HEK293T (cell line): ENCODE measurements at regions not wholly inside any gene's neighbourhood (a gene's known extent, or its start where the extent isn't known, plus 50 kb on each side); places are given as distances from the start of the nearest gene placed in this dataset.

ENCODE experiments used
- CTCF ChIA-PET: fragments of 350-600 bp; formaldehyde crosslinking; extraction: SDS; loops from one replicate; lab custom pipeline; 2021; ENCODE audit warnings: antibody characterized with exemption, inconsistent platforms; lab: Yijun Ruan, JAX
- POLR2A ChIA-PET: fragments of 350-600 bp; formaldehyde crosslinking; extraction: SDS; loops from one replicate; lab custom pipeline; 2020; ENCODE audit warnings: antibody characterized with exemption, inconsistent platforms; lab: Yijun Ruan, JAX
- DNase-seq: peaks from one replicate; pipeline ENCODE4 v3.0.0; 2012; ENCODE audit warnings: mixed read lengths; ENCODE audit errors: extremely low spot score
- ARNT ChIP-seq: fragments of 450-650 bp; IDR thresholded peaks from 2 replicates; pipeline ENCODE4 v1.6.1; 2017; ENCODE audit warnings: mild to moderate bottlenecking
- BHLHE40 ChIP-seq: fragments of 450-650 bp; IDR thresholded peaks from 2 replicates; pipeline ENCODE4 v1.6.1; 2016; ENCODE audit warnings: mild to moderate bottlenecking, moderate library complexity, borderline replicate concordance
- CTBP1 ChIP-seq: fragments of 450-650 bp; IDR thresholded peaks from 2 replicates; pipeline ENCODE4 v1.6.1; 2016; ENCODE audit warnings: borderline replicate concordance
- ELF4 ChIP-seq: fragments of 450-650 bp; IDR thresholded peaks from 2 replicates; pipeline ENCODE4 v1.6.1; 2017; ENCODE audit warnings: antibody characterized with exemption
- FOXA1 ChIP-seq: fragments of 450-650 bp; IDR thresholded peaks from 2 replicates; pipeline ENCODE4 v1.6.1; 2016; ENCODE audit warnings: mild to moderate bottlenecking
- FOXK2 ChIP-seq: fragments of 450-650 bp; IDR thresholded peaks from 2 replicates; pipeline ENCODE4 v1.6.1; 2016; ENCODE audit warnings: mild to moderate bottlenecking
- FOXM1 ChIP-seq: fragments of 450-650 bp; IDR thresholded peaks from 2 replicates; pipeline ENCODE4 v1.6.1; 2017; ENCODE audit warnings: mild to moderate bottlenecking, borderline replicate concordance
- HDGF ChIP-seq: fragments of 450-650 bp; IDR thresholded peaks from 2 replicates; pipeline ENCODE4 v1.6.1; 2017; ENCODE audit warnings: antibody characterized with exemption, borderline replicate concordance
- L3MBTL2 ChIP-seq: fragments of 450-650 bp; conservative IDR thresholded peaks from 2 replicates; pipeline ENCODE4 v1.6.1; 2016; ENCODE audit warnings: mild to moderate bottlenecking
- LEF1 ChIP-seq: fragments of 450-650 bp; IDR thresholded peaks from 2 replicates; pipeline ENCODE4 v1.6.1; 2017; ENCODE audit warnings: mild to moderate bottlenecking, borderline replicate concordance
- NFRKB ChIP-seq: fragments of 450-650 bp; IDR thresholded peaks from 2 replicates; pipeline ENCODE4 v1.6.1; 2016; ENCODE audit warnings: mild to moderate bottlenecking, moderate library complexity
- SP1 ChIP-seq: fragments of 450-650 bp; IDR thresholded peaks from 2 replicates; pipeline ENCODE4 v1.6.1; 2017
- SUZ12 ChIP-seq: fragments of 450-650 bp; IDR thresholded peaks from 2 replicates; pipeline ENCODE4 v1.6.1; 2016; ENCODE audit warnings: mild to moderate bottlenecking
- TARDBP ChIP-seq: fragments of 450-650 bp; IDR thresholded peaks from 2 replicates; pipeline ENCODE4 v1.6.1; 2016
- ZNF384 ChIP-seq: fragments of 450-650 bp; IDR thresholded peaks from 2 replicates; pipeline ENCODE4 v1.6.1; 2016
- TF ChIP-seq, protein P1 (sequence below): fragments of 450-650 bp; IDR thresholded peaks from 2 replicates; pipeline ENCODE4 v1.6.1; 2016

- POLR2A ChIA-PET = no interaction called here
- CTCF ChIA-PET = no interaction called here
- no peak for TF ChIP-seq HDGF
- no peak for TF ChIP-seq ZNF384
- TF ChIP-seq TARDBP = no peak
- no peak for TF ChIP-seq ARNT
- TF ChIP-seq FOXM1 = no peak
- no peak for TF ChIP-seq SP1
- no peak for TF ChIP-seq FOXA1
- TF ChIP-seq NFRKB = no peak
- no peak for DNase-seq
Observed at GRCh38 chr5:164051745-164052144, 546.3 kb downstream of the MAT2B start.

DNA sequence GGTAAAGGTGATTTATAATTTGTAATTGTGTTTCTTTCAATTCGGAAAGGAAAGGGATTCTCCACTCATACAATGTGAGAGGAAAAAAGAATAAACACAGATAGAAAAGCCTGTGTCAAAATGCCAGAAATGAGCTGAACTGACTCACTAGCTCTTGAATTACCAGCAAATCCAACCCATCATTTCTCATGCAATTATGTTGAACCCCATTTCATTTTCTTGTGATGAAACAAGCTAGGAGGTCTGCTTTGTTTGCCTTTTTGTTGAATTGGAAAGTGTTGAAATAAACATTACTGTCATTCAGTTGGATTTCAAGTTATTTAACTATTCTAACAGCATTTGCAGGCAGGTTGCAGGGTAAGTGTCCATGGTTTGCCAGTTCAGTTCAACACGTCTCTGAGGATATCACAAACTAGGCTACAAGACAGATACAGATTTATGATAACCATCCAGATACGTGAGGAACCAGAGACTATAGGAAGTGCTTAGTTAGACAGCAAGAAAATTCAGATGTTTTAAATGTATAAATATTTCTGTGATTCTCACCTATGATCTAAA lies 547.2 kb downstream of the MAT2B start:
- TF ChIP-seq BHLHE40 (no peak), CTBP1 (no peak), HDGF (no peak), LEF1 (no peak), FOXM1 (no peak), SUZ12 (no peak), L3MBTL2 (no peak), FOXK2 (no peak), ZNF384 (no peak), TARDBP (no peak), ELF4 (no peak)
- DNase-seq = no peak
- ChIA-PET CTCF (no interaction called here), POLR2A (no interaction called here)

DNA sequence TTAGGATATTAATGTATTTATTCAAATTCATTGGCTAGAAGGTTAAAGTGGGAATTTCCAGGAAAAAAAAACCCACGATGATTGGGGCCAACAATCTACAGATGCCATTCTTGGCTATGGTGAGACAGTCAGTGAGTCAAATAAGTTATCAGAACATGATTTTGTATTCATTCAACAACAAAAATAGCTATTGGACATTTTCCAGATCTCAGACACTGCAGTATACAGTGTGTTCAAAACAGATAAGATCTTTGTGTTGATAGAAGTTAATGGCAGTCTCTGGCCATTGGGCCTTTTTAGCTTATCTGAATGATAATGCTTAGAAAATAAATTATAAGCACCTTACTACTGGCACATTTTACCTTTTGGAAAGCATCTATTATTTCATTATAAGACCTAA lies 547.7 kb downstream of the MAT2B start:
- no peak for DNase-seq
- CTCF ChIA-PET = interaction anchor here (1.0 kb wide), 1 partner anchor 451 kb away, joined by 3 read pairs; no protein-coding TSS in a partner anchor
- POLR2A ChIA-PET = no interaction called here
- TF ChIP-seq LEF1 = no peak
- TF ChIP-seq HDGF = no peak
- no peak for TF ChIP-seq TARDBP
- TF ChIP-seq, protein P1, sequence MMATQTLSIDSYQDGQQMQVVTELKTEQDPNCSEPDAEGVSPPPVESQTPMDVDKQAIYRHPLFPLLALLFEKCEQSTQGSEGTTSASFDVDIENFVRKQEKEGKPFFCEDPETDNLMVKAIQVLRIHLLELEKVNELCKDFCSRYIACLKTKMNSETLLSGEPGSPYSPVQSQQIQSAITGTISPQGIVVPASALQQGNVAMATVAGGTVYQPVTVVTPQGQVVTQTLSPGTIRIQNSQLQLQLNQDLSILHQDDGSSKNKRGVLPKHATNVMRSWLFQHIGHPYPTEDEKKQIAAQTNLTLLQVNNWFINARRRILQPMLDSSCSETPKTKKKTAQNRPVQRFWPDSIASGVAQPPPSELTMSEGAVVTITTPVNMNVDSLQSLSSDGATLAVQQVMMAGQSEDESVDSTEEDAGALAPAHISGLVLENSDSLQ = no peak
- TF ChIP-seq ZNF384 = no peak
- no peak for TF ChIP-seq FOXK2
- no peak for TF ChIP-seq NFRKB
- TF ChIP-seq L3MBTL2 = no peak
- TF ChIP-seq CTBP1 = no peak

DNA sequence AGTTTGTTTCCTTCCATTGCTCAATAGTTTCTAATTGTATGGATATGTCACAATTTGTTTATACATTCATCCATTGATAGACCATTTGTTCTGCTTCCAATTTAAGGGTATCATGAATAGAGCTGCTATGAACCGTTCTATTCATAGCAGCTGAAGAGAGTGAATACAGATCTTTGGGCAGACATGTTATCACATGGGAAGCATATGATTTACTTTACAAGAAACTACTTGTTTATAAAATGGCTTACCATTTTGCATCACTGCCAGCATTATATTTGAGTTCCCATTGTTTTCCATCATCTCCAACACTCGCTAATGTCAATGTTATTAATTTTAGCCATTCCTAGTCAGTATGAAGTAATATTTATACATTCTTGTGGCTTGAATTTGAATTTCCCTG lies 549.0 kb downstream of the MAT2B start:
- CTCF ChIA-PET = no interaction called here
- TF ChIP-seq LEF1 = no peak
- TF ChIP-seq SP1 = no peak
- TF ChIP-seq NFRKB = no peak
- TF ChIP-seq FOXK2 = no peak
- TF ChIP-seq L3MBTL2 = no peak
- no peak for TF ChIP-seq CTBP1
- TF ChIP-seq ELF4 = no peak
- no peak for TF ChIP-seq ZNF384
- no peak for TF ChIP-seq ARNT
- POLR2A ChIA-PET = no interaction called here
- DNase-seq = no peak

- DNase-seq = no peak
- TF ChIP-seq BHLHE40 (no peak), CTBP1 (no peak), TARDBP (no peak), ARNT (no peak), NFRKB (no peak), HDGF (no peak), SUZ12 (no peak), ELF4 (no peak), FOXK2 (no peak), FOXA1 (no peak), FOXM1 (no peak)
- TF ChIP-seq, protein P1 = no peak
- CTCF ChIA-PET = no interaction called here
- POLR2A ChIA-PET = no interaction called here
Observed at GRCh38 chr5:164057121-164057520, 551.7 kb downstream of the MAT2B start.

DNA sequence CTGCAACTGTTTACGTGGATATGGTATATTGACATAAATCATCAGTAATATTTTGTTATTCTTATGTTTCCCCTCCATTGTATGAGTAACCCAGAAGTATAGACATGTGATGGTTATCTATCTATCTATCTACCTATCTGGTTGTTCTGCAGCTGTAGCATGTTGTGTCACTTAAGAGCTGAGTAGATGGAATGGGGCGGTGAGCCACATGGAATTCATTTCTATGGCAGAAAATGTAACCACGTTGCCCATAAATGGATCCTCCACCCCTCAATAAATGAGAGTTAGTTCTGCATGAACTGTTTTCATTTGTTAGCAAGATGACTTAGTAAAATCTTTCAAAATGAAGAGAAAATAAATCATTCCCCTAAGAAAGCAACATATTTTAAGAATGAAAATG lies 553.2 kb downstream of the MAT2B start:
- DNase-seq = no peak
- CTCF ChIA-PET = no interaction called here
- TF ChIP-seq L3MBTL2 = no peak
- TF ChIP-seq, protein P1 = no peak
- TF ChIP-seq ELF4 = no peak
- TF ChIP-seq BHLHE40 = no peak
- no peak for TF ChIP-seq ARNT
- no peak for TF ChIP-seq TARDBP
- TF ChIP-seq ZNF384 = no peak
- TF ChIP-seq LEF1 = no peak
- TF ChIP-seq FOXM1 = no peak
- no peak for TF ChIP-seq HDGF
- TF ChIP-seq SUZ12 = no peak
- no peak for TF ChIP-seq FOXK2
- TF ChIP-seq SP1 = no peak
- TF ChIP-seq CTBP1 = no peak
- no peak for TF ChIP-seq FOXA1
- POLR2A ChIA-PET = no interaction called here

GRCh38 chr5:164059471-164059870 lies 554.1 kb downstream of the MAT2B start:
- TF ChIP-seq, protein P1 = no peak
- no peak for TF ChIP-seq SP1
- no peak for TF ChIP-seq LEF1
- TF ChIP-seq L3MBTL2 = no peak
- no peak for TF ChIP-seq FOXK2
- TF ChIP-seq FOXA1 = no peak
- no peak for TF ChIP-seq FOXM1
- TF ChIP-seq NFRKB = no peak
- no peak for TF ChIP-seq ZNF384
- TF ChIP-seq BHLHE40 = no peak
- TF ChIP-seq SUZ12 = no peak
- TF ChIP-seq CTBP1 = no peak
- no peak for TF ChIP-seq HDGF
- no peak for TF ChIP-seq ARNT
- no peak for TF ChIP-seq ELF4
- TF ChIP-seq TARDBP = no peak
- ChIA-PET CTCF (no interaction called here), POLR2A (no interaction called here)
- DNase-seq = no peak
